Gastrocnemius medialis (tissue), 4 donors: ENCODE measurements at regions not wholly inside any gene's neighbourhood (a gene's known extent, or its start where the extent isn't known, plus 50 kb on each side); places are given as distances from the start of the nearest gene placed in this dataset.

Source experiments
- POLR2A ChIP-seq, 2 donors: fragments of 450-650 bp; IDR thresholded peaks; one replicate each; pipeline ENCODE4 v1.6.1; 2017; ENCODE audit warnings: antibody characterized with exemption in 2 of 2, mild to moderate bottlenecking in 2 of 2, moderate library complexity in 2 of 2
- TF ChIP-seq, protein P1 (sequence below), 5 experiments: fragments of 450-650 bp in 3 of 5; fragments of 200-600 bp in 2 of 5; sonication (generic) in 2 of 5; IDR thresholded peaks in 4 of 5; conservative IDR thresholded peaks in 1 of 5; 1 replicate in 4 of 5; 2 replicates in 1 of 5; pipeline ENCODE4 v1.5.1; 2016 to 2019; ENCODE audit warnings: antibody characterized with exemption in 5 of 5, mild to moderate bottlenecking in 3 of 5, moderate library complexity in 3 of 5

DNA sequence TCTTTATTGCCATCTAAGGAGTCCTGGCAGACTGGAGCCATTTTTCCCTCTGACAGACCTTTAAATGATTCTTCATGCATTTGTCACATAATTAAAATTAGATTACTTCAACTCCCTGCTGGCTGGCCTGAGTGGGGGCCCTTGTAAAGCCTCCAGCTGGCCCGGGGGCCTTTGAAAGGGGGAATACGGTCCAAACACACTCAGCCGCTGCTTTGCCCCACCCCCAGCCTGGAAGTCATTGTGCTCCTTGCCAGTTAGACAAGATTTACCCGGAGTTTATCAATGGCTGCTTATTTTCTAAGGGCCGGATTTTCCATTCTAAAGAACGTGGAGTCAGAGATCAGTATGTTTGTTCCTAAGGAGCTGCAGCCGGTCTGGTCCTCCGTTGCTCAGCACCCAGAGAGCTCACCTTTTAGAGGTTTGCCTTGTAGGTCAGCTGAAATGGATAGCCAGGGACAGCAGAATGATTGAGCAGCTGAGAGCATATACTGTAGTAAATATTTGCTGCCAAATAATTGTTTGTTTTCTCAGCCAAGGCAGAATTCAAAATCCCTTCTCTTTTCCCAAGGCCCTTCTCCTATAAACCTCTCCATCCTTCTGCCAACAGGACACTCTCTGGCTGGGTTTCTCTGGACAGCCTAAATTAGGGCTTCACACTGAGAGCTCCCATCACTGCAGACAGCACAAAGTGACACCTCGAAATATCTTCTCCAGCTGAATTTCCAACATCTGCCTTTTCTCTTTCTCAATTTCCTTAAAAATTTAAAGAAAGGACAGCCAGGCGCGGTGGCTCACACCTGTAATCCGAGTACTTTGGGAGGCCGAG, 68.4 kb upstream of the RBM24 start:
- no peak for TF ChIP-seq POLR2A (IDR thresholded peaks at IDR 0.05)
- TF ChIP-seq, protein P1, sequence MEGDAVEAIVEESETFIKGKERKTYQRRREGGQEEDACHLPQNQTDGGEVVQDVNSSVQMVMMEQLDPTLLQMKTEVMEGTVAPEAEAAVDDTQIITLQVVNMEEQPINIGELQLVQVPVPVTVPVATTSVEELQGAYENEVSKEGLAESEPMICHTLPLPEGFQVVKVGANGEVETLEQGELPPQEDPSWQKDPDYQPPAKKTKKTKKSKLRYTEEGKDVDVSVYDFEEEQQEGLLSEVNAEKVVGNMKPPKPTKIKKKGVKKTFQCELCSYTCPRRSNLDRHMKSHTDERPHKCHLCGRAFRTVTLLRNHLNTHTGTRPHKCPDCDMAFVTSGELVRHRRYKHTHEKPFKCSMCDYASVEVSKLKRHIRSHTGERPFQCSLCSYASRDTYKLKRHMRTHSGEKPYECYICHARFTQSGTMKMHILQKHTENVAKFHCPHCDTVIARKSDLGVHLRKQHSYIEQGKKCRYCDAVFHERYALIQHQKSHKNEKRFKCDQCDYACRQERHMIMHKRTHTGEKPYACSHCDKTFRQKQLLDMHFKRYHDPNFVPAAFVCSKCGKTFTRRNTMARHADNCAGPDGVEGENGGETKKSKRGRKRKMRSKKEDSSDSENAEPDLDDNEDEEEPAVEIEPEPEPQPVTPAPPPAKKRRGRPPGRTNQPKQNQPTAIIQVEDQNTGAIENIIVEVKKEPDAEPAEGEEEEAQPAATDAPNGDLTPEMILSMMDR (IDR thresholded peaks at IDR 0.05 in 4 of 5, conservative IDR thresholded peaks at IDR 0.05 in 1 of 5), result no peak
